Nephron (organoid): ENCODE measurements at regions not wholly inside any gene's neighbourhood (a gene's known extent, or its start where the extent isn't known, plus 50 kb on each side); places are given as distances from the start of the nearest gene placed in this dataset.

Experiments
- H3K27ac Mint-ChIP-seq, 3 experiments: 2 replicates each; pipeline ENCODE4 v1.8.0; 2020; ENCODE audit warnings: mixed read lengths in 3 of 3, mild to moderate bottlenecking in 2 of 3, moderate library complexity in 1 of 3
- H3K27me3 Mint-ChIP-seq: 2 replicates; pipeline ENCODE4 v1.8.0; 2021; ENCODE audit warnings: low read depth, mild to moderate bottlenecking, moderate library complexity, mixed read lengths
- H3K36me3 Mint-ChIP-seq: 2 replicates; pipeline ENCODE4 v1.8.0; 2020; ENCODE audit warnings: low read depth, mixed read lengths
- H3K4me1 Mint-ChIP-seq: 2 replicates; pipeline ENCODE4 v1.8.0; 2020; ENCODE audit warnings: mixed read lengths
- H3K4me3 Mint-ChIP-seq, 3 experiments: 2 replicates each; pipeline ENCODE4 v1.8.0; 2020; ENCODE audit warnings: mild to moderate bottlenecking in 3 of 3, mixed read lengths in 3 of 3, moderate library complexity in 2 of 3
- H3K9me3 Mint-ChIP-seq: 2 replicates; pipeline ENCODE4 v1.8.0; 2020; ENCODE audit warnings: mixed read lengths
- TF ChIP-seq, protein P1 (sequence below), 3 experiments: fragments of 200-600 bp; sonication (generic); IDR thresholded peaks; one replicate each; pipeline ENCODE4 v1.5.0; 2021; ENCODE audit warnings: antibody characterized with exemption in 3 of 3; ENCODE audit not compliant: unreplicated experiment in 3 of 3

DNA sequence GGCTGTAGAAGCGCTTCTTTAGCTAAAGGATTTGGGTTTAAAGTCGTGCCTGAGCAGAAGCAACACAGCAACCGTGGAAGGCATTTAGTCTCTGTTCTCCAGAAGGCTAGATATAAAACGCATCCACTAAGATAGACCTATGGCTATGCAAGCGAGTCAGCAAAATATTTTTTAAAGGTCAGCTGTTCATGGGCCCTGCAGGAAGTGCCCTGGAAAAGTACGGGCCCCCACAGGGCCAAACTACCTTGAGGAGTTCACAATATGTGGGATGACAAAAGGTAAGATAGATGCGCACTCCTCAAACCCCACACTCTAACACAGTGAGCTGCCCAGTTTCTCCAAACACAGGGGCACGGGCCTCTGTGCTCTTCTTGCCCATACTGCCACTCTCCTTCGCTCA lies 261.6 kb downstream of the VPS13C start:
- Mint-ChIP-seq H3K9me3 (peaks cover under 1% of the 10 kb centered on the region), H3K27me3 (no peaks in the 10 kb centered on the region), H3K4me3 (no peak overlapping the region), H3K36me3 (no peaks in the 10 kb centered on the region), H3K27ac (no peak overlapping the region), H3K4me1 (no peaks in the 10 kb centered on the region)
- TF ChIP-seq, protein P1, sequence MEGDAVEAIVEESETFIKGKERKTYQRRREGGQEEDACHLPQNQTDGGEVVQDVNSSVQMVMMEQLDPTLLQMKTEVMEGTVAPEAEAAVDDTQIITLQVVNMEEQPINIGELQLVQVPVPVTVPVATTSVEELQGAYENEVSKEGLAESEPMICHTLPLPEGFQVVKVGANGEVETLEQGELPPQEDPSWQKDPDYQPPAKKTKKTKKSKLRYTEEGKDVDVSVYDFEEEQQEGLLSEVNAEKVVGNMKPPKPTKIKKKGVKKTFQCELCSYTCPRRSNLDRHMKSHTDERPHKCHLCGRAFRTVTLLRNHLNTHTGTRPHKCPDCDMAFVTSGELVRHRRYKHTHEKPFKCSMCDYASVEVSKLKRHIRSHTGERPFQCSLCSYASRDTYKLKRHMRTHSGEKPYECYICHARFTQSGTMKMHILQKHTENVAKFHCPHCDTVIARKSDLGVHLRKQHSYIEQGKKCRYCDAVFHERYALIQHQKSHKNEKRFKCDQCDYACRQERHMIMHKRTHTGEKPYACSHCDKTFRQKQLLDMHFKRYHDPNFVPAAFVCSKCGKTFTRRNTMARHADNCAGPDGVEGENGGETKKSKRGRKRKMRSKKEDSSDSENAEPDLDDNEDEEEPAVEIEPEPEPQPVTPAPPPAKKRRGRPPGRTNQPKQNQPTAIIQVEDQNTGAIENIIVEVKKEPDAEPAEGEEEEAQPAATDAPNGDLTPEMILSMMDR (IDR thresholded peaks at IDR 0.05; ENCODE audit: unreplicated experiment in 3 of 3): no peak

DNA sequence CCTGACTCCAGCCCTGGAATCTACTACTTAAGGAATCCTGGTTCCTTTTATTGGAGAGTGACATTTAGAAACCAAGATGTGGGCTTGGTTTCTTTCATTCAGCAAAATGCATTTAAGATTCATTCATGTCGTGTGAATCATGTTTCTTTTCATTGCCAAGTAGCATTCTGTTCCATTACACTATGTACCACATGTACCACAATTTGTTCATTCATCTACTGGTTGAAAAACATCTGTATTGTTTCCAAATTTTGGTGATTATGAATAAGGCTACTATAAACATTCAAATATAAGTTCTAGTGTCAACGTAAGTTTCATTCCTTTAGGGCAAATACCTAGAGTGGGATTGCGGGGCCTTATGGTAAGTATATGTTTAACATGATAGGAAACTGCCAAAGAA lies 264.2 kb downstream of the VPS13C start:
- H3K4me1 Mint-ChIP-seq: no peaks in the 10 kb centered on the region
- H3K4me3 Mint-ChIP-seq: no peak overlapping the region
- H3K36me3 Mint-ChIP-seq: no peaks in the 10 kb centered on the region
- no peak overlapping the region for H3K27ac Mint-ChIP-seq
- H3K9me3 Mint-ChIP-seq: peaks cover 2% of the 10 kb centered on the region
- no peaks in the 10 kb centered on the region for H3K27me3 Mint-ChIP-seq
- TF ChIP-seq, protein P1 (IDR thresholded peaks at IDR 0.05; ENCODE audit: unreplicated experiment in 3 of 3): no peak

DNA sequence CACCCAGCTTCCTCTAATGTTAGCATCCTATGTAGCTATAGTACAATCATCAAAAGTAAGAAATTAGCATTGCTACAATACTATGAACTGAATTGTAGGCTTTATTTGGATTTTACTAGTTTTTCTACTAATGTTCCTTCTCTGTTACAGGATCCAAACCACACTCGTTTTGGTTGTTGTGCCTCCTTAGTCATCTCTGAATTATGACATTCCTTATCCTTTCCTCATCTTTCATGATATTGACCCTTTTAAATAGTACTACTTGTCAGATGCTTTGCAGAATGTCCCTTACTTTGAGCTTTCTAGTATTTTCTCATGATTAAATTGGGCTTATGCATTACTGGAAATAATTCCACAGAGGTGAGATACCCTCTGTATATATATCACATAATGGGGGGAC lies 265.4 kb downstream of the VPS13C start:
- H3K4me3 Mint-ChIP-seq: no peak overlapping the region
- no peaks in the 10 kb centered on the region for H3K4me1 Mint-ChIP-seq
- H3K27me3 Mint-ChIP-seq: peaks cover 3% of the 10 kb centered on the region
- peaks cover 2% of the 10 kb centered on the region for H3K9me3 Mint-ChIP-seq
- TF ChIP-seq, protein P1 (IDR thresholded peaks at IDR 0.05; ENCODE audit: unreplicated experiment in 3 of 3): no peak
- no peaks in the 10 kb centered on the region for H3K36me3 Mint-ChIP-seq
- no peak overlapping the region for H3K27ac Mint-ChIP-seq

DNA sequence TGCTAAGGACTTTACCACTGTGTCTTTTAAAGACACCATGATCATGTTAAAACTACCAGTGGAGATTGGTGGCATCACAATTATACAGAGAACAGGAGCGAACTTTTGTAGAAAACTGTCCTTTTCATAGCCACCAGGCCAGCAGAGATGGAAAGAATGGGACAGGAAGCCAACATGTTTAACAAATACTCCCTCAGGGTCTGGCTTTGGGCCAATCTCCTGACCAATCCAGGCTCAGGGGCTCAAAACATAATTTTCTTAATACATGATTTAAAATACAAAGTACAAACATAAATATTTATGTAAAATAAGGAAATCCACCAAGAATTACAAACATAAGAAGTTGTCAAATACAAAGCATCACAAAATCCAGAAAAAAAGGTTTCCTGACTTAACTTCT lies 266.0 kb downstream of the VPS13C start:
- TF ChIP-seq, protein P1 (IDR thresholded peaks at IDR 0.05; ENCODE audit: unreplicated experiment in 3 of 3): no peak
- Mint-ChIP-seq H3K27ac (no peak overlapping the region), H3K9me3 (peaks cover 2% of the 10 kb centered on the region), H3K4me1 (no peaks in the 10 kb centered on the region), H3K27me3 (peaks cover 3% of the 10 kb centered on the region), H3K36me3 (no peaks in the 10 kb centered on the region), H3K4me3 (no peak overlapping the region)

DNA sequence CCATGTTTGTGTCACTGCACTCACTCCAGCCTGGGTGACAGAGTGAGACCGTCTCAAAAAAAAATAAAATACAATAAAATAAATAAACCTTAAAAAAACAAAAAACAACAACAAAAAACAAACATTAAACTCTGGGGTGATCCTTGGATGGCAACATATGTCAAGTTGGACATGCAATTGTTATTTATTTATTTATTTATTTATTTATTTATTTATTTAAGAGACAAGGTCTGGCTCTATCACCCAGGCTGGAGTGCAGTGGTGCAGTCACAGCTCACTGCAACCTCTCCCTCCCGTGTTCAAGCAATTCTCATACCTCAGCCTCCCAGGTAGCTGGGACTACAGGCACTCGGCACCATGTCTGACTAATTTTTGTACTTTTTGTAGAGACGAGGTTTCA lies 275.5 kb downstream of the VPS13C start:
- no peak overlapping the region for H3K4me3 Mint-ChIP-seq
- no peak overlapping the region for H3K27ac Mint-ChIP-seq
- peaks cover 2% of the 10 kb centered on the region for H3K9me3 Mint-ChIP-seq
- TF ChIP-seq, protein P1 (IDR thresholded peaks at IDR 0.05; ENCODE audit: unreplicated experiment in 3 of 3): no peak
- no peaks in the 10 kb centered on the region for H3K36me3 Mint-ChIP-seq
- H3K27me3 Mint-ChIP-seq: peaks cover 7% of the 10 kb centered on the region
- H3K4me1 Mint-ChIP-seq: no peaks in the 10 kb centered on the region

DNA sequence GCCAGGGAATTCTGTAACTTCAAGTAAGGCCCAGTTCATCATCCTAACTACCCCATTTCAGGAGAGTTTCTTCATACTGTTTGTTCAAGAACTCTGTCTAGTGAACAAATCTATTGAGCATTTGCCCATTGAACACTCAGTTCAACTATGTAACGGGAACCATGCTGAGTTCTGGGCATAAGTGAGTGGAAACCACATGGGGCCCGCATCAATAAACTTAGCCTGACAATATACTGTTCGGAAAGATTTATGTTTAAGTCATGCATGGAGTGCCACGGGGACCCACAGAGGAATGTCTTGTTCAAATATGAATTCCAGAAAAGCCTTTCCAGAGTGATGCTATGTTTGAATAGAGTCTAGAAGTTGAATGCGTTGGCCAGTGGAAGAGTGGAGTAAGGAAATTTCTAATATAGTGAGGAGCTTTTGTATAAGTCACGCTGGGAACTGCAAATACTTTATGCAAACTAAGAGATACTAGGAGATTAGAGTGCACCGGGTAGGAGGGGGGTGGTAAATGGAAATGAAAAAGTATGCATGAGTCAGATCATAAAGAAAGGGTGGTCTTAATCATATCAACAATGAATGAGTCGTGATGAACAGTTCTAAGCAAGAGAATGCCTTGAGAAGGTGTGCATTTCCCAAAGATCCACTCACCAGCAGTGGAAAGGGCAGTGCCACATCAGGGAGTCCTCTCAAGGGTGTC lies 279.8 kb downstream of the VPS13C start:
- TF ChIP-seq, protein P1 (IDR thresholded peaks at IDR 0.05; ENCODE audit: unreplicated experiment in 3 of 3): no peak
- peaks cover 12% of the 10 kb centered on the region for H3K27me3 Mint-ChIP-seq
- H3K4me3 Mint-ChIP-seq: no peak overlapping the region
- no peak overlapping the region for H3K27ac Mint-ChIP-seq
- peaks cover 2% of the 10 kb centered on the region for H3K9me3 Mint-ChIP-seq
- H3K36me3 Mint-ChIP-seq: no peaks in the 10 kb centered on the region
- no peaks in the 10 kb centered on the region for H3K4me1 Mint-ChIP-seq
